ENCODE measurements at regions not wholly inside any gene's neighbourhood (a gene's known extent, or its start where the extent isn't known, plus 50 kb on each side); places are given as distances from the start of the nearest gene placed in this dataset.

GRCh38 chr2:126372406-126372805 lies 283.6 kb upstream of the GYPC start:
- DNase-seq = no peak
- Histone ChIP-seq H3K9ac (ENCODE audit: extremely low read depth, low read length, poor library complexity, severe bottlenecking) (no peak overlapping the region), H3K27ac (ENCODE audit: low read depth, low read length) (no peak overlapping the region), H3K4me1 (ENCODE audit: control insufficient read depth, insufficient read depth, low read length) (no peaks in the 10 kb centered on the region), H3K9me3 (ENCODE audit: control insufficient read depth, low read length) (no peaks in the 10 kb centered on the region), H3K27me3 (ENCODE audit: control insufficient read depth, insufficient read depth, low read length, poor library complexity, severe bottlenecking) (no peaks in the 10 kb centered on the region), H3K36me3 (ENCODE audit: control insufficient read depth, insufficient read depth, low read length) (no peaks in the 10 kb centered on the region), H3K4me3 (ENCODE audit: low read length) (no peak overlapping the region)
- 92 to 100% methylated on average over 1 to 4 of the region's 4 CpGs for WGBS, 2 experiments (ENCODE audit: insufficient coverage in 1 of 2, insufficient read length in 1 of 2)
- Mint-ChIP-seq H3K4me1 (no peaks in the 10 kb centered on the region), H3K9me3 (peaks cover 2% of the 10 kb centered on the region), H3K4me3 (no peak overlapping the region), H3K36me3 (ENCODE audit: low read depth) (no peaks in the 10 kb centered on the region), H3K27me3 (ENCODE audit: insufficient read depth) (no peaks in the 10 kb centered on the region), H3K27ac (no peak overlapping the region)
- TF ChIP-seq CTCF (conservative IDR thresholded peaks at IDR 0.05) = no peak

GRCh38 chr2:126378176-126378575 lies 277.8 kb upstream of the GYPC start:
- no peak overlapping the region for H3K9ac ChIP-seq (ENCODE audit: extremely low read depth, low read length, poor library complexity, severe bottlenecking)
- H3K9me3 ChIP-seq (ENCODE audit: control insufficient read depth, low read length) = no peaks in the 10 kb centered on the region
- H3K27me3 ChIP-seq (ENCODE audit: control insufficient read depth, insufficient read depth, low read length, poor library complexity, severe bottlenecking) = no peaks in the 10 kb centered on the region
- Mint-ChIP-seq H3K4me1 (peaks cover 10% of the 10 kb centered on the region), H3K4me3 (no peak overlapping the region), H3K27me3 (ENCODE audit: insufficient read depth) (no peaks in the 10 kb centered on the region), H3K27ac (no peak overlapping the region), H3K36me3 (ENCODE audit: low read depth) (no peaks in the 10 kb centered on the region), H3K9me3 (peaks cover 2% of the 10 kb centered on the region)
- WGBS, 2 experiments (ENCODE audit: insufficient coverage in 1 of 2, insufficient read length in 1 of 2) = 100% methylated on average over 1 of the region's 1 CpG; no CpG with 5 or more reads in 1 of the 2 experiments
- H3K36me3 ChIP-seq (ENCODE audit: control insufficient read depth, insufficient read depth, low read length) = no peaks in the 10 kb centered on the region
- no peaks in the 10 kb centered on the region for H3K4me1 ChIP-seq (ENCODE audit: control insufficient read depth, insufficient read depth, low read length)
- no peak overlapping the region for H3K4me3 ChIP-seq (ENCODE audit: low read length)
- TF ChIP-seq CTCF (conservative IDR thresholded peaks at IDR 0.05) = no peak
- no peak for DNase-seq
- no peak overlapping the region for H3K27ac ChIP-seq (ENCODE audit: low read depth, low read length)

GRCh38 chr2:126381091-126381490 lies 274.9 kb upstream of the GYPC start:
- Mint-ChIP-seq H3K9me3 (peaks cover 7% of the 10 kb centered on the region), H3K4me1 (peaks cover 10% of the 10 kb centered on the region), H3K36me3 (ENCODE audit: low read depth) (no peaks in the 10 kb centered on the region), H3K4me3 (no peak overlapping the region), H3K27ac (no peak overlapping the region), H3K27me3 (ENCODE audit: insufficient read depth) (no peaks in the 10 kb centered on the region)
- no peaks in the 10 kb centered on the region for H3K27me3 ChIP-seq (ENCODE audit: control insufficient read depth, insufficient read depth, low read length, poor library complexity, severe bottlenecking)
- peaks cover 9% of the 10 kb centered on the region for H3K9me3 ChIP-seq (ENCODE audit: control insufficient read depth, low read length)
- peak; percentile 26 for DNase-seq
- H3K27ac ChIP-seq (ENCODE audit: low read depth, low read length) = no peak overlapping the region
- 59 to 93% methylated on average over 6 to 8 of the region's 8 CpGs for WGBS, 2 experiments (ENCODE audit: insufficient coverage in 1 of 2, insufficient read length in 1 of 2)
- H3K36me3 ChIP-seq (ENCODE audit: control insufficient read depth, insufficient read depth, low read length) = no peaks in the 10 kb centered on the region
- no peak overlapping the region for H3K4me3 ChIP-seq (ENCODE audit: low read length)
- H3K4me1 ChIP-seq (ENCODE audit: control insufficient read depth, insufficient read depth, low read length) = no peaks in the 10 kb centered on the region
- TF ChIP-seq CTCF (conservative IDR thresholded peaks at IDR 0.05) = no peak
- H3K9ac ChIP-seq (ENCODE audit: extremely low read depth, low read length, poor library complexity, severe bottlenecking) = no peak overlapping the region
